H1 (cell line): ENCODE measurements at regions not wholly inside any gene's neighbourhood (a gene's known extent, or its start where the extent isn't known, plus 50 kb on each side); places are given as distances from the start of the nearest gene placed in this dataset.

Experiments
- CTCF ChIA-PET: fragments of 300-600 bp; sonication (Branson Sonifier 250); formaldehyde crosslinking; loops from one replicate; lab custom pipeline; 2021; ENCODE audit not compliant: partially characterized antibody; lab: Charles Lee
- POLR2A ChIA-PET: fragments of 300-600 bp; sonication (Branson Sonifier 250); formaldehyde crosslinking; loops from one replicate; lab custom pipeline; 2021; ENCODE audit warnings: inconsistent platforms; ENCODE audit not compliant: partially characterized antibody; lab: Charles Lee
- DNase-seq, 2 experiments: peaks; one replicate each; pipeline versions ENCODE4 v3.0.0 to v3.0.0-alpha.2; 2010 to 2022; ENCODE audit warnings: low spot score in 2 of 2, low read depth in 1 of 2, mixed read lengths in 1 of 2
- FAIRE-seq: peaks from 2 replicates; lab custom pipeline; 2011; peaks lifted over from hg19 to GRCh38; lab: Jason Lieb, UNC
- H2AFZ ChIP-seq: 2 replicates; pipeline ENCODE4 v1.8.1; 2012; ENCODE audit warnings: low read length, inconsistent platforms
- H2AK5ac ChIP-seq: 2 replicates; pipeline ENCODE4 v1.6.1; 2013; ENCODE audit warnings: low read depth, low read length
- H2BK120ac ChIP-seq: replicated peaks from 2 replicates; pipeline ENCODE3; 2013; ENCODE audit warnings: low read depth, low read length, inconsistent platforms
- H2BK12ac ChIP-seq: 2 replicates; pipeline ENCODE4 v1.6.1; 2013; ENCODE audit warnings: low read depth, low read length
- H2BK15ac ChIP-seq: 2 replicates; pipeline ENCODE4 v1.6.1; 2013; ENCODE audit warnings: low read length
- H2BK20ac ChIP-seq: 2 replicates; pipeline ENCODE4 v1.6.1; 2013; ENCODE audit warnings: low read length
- H2BK5ac ChIP-seq: 2 replicates; pipeline ENCODE4 v1.6.1; 2013; ENCODE audit warnings: low read depth, low read length
- H3K14ac ChIP-seq: 2 replicates; pipeline ENCODE4 v1.6.1; 2013; ENCODE audit warnings: inconsistent platforms; ENCODE audit not compliant: insufficient read length
- H3K18ac ChIP-seq: 2 replicates; pipeline ENCODE4 v1.6.1; 2013; ENCODE audit warnings: low read length; ENCODE audit errors: extremely low read depth
- H3K23ac ChIP-seq: 2 replicates; pipeline ENCODE4 v1.6.1; 2013; ENCODE audit warnings: inconsistent platforms; ENCODE audit not compliant: insufficient read length
- H3K23me2 ChIP-seq: 2 replicates; pipeline ENCODE4 v1.6.1; 2013; ENCODE audit warnings: low read depth, low read length
- H3K27ac ChIP-seq: 2 replicates; pipeline ENCODE4 v1.6.1; 2011; ENCODE audit warnings: low read depth, low read length, inconsistent platforms
- H3K27me3 ChIP-seq, 4 experiments: replicated peaks in 1 of 4; 1 replicate in 1 of 4; 2 replicates in 3 of 4; pipeline versions ENCODE4 v1.6.1 to v1.8.1; 2011 to 2013; ENCODE audit warnings: low read length in 3 of 4, mild to moderate bottlenecking in 3 of 4, inconsistent platforms in 2 of 4, mixed read lengths in 2 of 4, moderate library complexity in 1 of 4; ENCODE audit not compliant: control insufficient read depth in 3 of 4, insufficient read depth in 3 of 4; ENCODE audit errors: extremely low read depth in 1 of 4
- H3K36me3 ChIP-seq, 4 experiments: 2 replicates each; pipeline versions ENCODE4 v1.6.1 to v1.8.1; 2011 to 2013; ENCODE audit warnings: mild to moderate bottlenecking in 4 of 4, low read length in 3 of 4, moderate library complexity in 2 of 4, control low read depth in 1 of 4, inconsistent platforms in 1 of 4; ENCODE audit not compliant: insufficient read depth in 4 of 4, control insufficient read depth in 2 of 4
- H3K4ac ChIP-seq: replicated peaks from 2 replicates; pipeline ENCODE3; 2013; ENCODE audit warnings: low read length, low read depth, mixed read lengths, inconsistent platforms; ENCODE audit not compliant: insufficient read length
- H3K4me1 ChIP-seq, 4 experiments: replicated peaks in 1 of 4; 1 replicate in 1 of 4; 2 replicates in 3 of 4; pipeline versions ENCODE4 v1.6.1 to v1.8.1; 2011 to 2013; ENCODE audit warnings: low read length in 3 of 4, inconsistent platforms in 2 of 4, mixed read lengths in 1 of 4; ENCODE audit not compliant: insufficient read depth in 4 of 4, control insufficient read depth in 3 of 4
- H3K4me2 ChIP-seq, 2 experiments: 2 replicates each; pipeline versions ENCODE4 v1.6.1 to v1.8.1; 2011 to 2013; ENCODE audit warnings: low read depth in 2 of 2, low read length in 2 of 2, control low read depth in 1 of 2, inconsistent platforms in 1 of 2, mild to moderate bottlenecking in 1 of 2; ENCODE audit not compliant: insufficient read depth in 1 of 2
- H3K4me3 ChIP-seq, 4 experiments: fragments of 200-600, 300-600 bp in 1 of 4; sonication (generic), shearing (Covaris generic), sonication (Bioruptor Twin) in 1 of 4; 2 replicates each; pipeline versions ENCODE4 v1.5.1 to v1.8.1; 2011 to 2016; ENCODE audit warnings: low read length in 4 of 4, low read depth in 3 of 4, control low read depth in 2 of 4, inconsistent platforms in 2 of 4, mild to moderate bottlenecking in 2 of 4, mixed read lengths in 1 of 4, moderate library complexity in 1 of 4; ENCODE audit not compliant: insufficient read depth in 2 of 4; ENCODE audit errors: extremely low read depth in 1 of 4
- H3K56ac ChIP-seq: replicated peaks from 2 replicates; pipeline ENCODE3; 2013; ENCODE audit warnings: low read depth, mild to moderate bottlenecking, mixed read lengths, low read length, inconsistent platforms; ENCODE audit not compliant: insufficient read length
- H3K79me1 ChIP-seq: 2 replicates; pipeline ENCODE4 v1.6.1; 2013; ENCODE audit warnings: low read depth, low read length, control low read depth
- H3K79me2 ChIP-seq, 2 experiments: 2 replicates each; pipeline versions ENCODE4 v1.6.1 to v1.8.1; 2012 to 2013; ENCODE audit warnings: low read length in 2 of 2, mild to moderate bottlenecking in 2 of 2, inconsistent platforms in 1 of 2; ENCODE audit not compliant: insufficient read depth in 2 of 2, control insufficient read depth in 1 of 2
- H3K9ac ChIP-seq, 4 experiments: replicated peaks in 1 of 4; 1 replicate in 1 of 4; 2 replicates in 3 of 4; pipeline versions ENCODE4 v1.6.1 to v1.8.1; 2011 to 2013; ENCODE audit warnings: low read depth in 3 of 4, low read length in 3 of 4, control low read depth in 2 of 4, mild to moderate bottlenecking in 2 of 4, moderate library complexity in 2 of 4, inconsistent platforms in 1 of 4; ENCODE audit errors: extremely low read depth in 1 of 4
- H3K9me3 ChIP-seq, 2 experiments: 2 replicates each; pipeline versions ENCODE4 v1.6.1 to v1.8.1; 2012 to 2013; ENCODE audit warnings: mild to moderate bottlenecking in 2 of 2, moderate library complexity in 2 of 2, control low read depth in 1 of 2, inconsistent platforms in 1 of 2, low read depth in 1 of 2, low read length in 1 of 2, mixed read lengths in 1 of 2; ENCODE audit not compliant: insufficient read depth in 2 of 2
- H4K20me1 ChIP-seq, 2 experiments: replicated peaks in 1 of 2; 2 replicates each; pipeline versions ENCODE3 to v1.8.1; 2011 to 2013; ENCODE audit warnings: inconsistent platforms in 2 of 2, low read length in 2 of 2, mild to moderate bottlenecking in 1 of 2; ENCODE audit not compliant: insufficient read depth in 2 of 2, control insufficient read depth in 1 of 2
- H4K5ac ChIP-seq: 2 replicates; pipeline ENCODE4 v1.6.1; 2013; ENCODE audit warnings: low read length, low read depth, mixed read lengths, inconsistent platforms; ENCODE audit not compliant: insufficient read length
- H4K8ac ChIP-seq: 2 replicates; pipeline ENCODE4 v1.8.0; 2013; ENCODE audit warnings: mild to moderate bottlenecking, moderate library complexity, low read length, inconsistent platforms; ENCODE audit not compliant: insufficient read depth; ENCODE audit errors: extremely low read depth
- H4K91ac ChIP-seq: replicated peaks from 2 replicates; pipeline ENCODE3; 2013; ENCODE audit warnings: low read length, mixed read lengths, inconsistent platforms; ENCODE audit not compliant: insufficient read length
- CHD2 ChIP-seq: IDR thresholded peaks from 2 replicates; pipeline ENCODE4 v1.6.1; 2012; ENCODE audit warnings: low read length, improper control_type of control experiment
- HDAC2 ChIP-seq, 2 experiments: fragments of 300-600 bp in 1 of 2; sonication (generic) in 1 of 2; IDR thresholded peaks; 2 replicates each; pipeline ENCODE4 v1.6.1; 2011 to 2012; ENCODE audit warnings: low read depth in 2 of 2, low read length in 2 of 2, mild to moderate bottlenecking in 2 of 2, moderate library complexity in 2 of 2, borderline replicate concordance in 1 of 2, inconsistent platforms in 1 of 2
- JUN ChIP-seq: IDR thresholded peaks from 2 replicates; pipeline ENCODE4 v1.6.1; 2011; ENCODE audit warnings: low read depth, mild to moderate bottlenecking, improper control_type of control experiment, low read length
- POLR2A ChIP-seq, 2 experiments: IDR thresholded peaks; 1 replicate in 1 of 2; 2 replicates in 1 of 2; pipeline ENCODE4 v1.6.1; 2011; ENCODE audit warnings: low read depth in 2 of 2, low read length in 2 of 2, mild to moderate bottlenecking in 2 of 2; ENCODE audit errors: control extremely low read depth in 1 of 2
- TEAD4 ChIP-seq: IDR thresholded peaks from 2 replicates; pipeline ENCODE4 v1.6.1; 2012; ENCODE audit warnings: low read depth, low read length, inconsistent platforms, mixed read lengths
- WGBS, 2 experiments: shearing (Covaris generic) in 1 of 2; methylation state at CpG; one replicate each; pipeline versions ENCODE4 v1.1.6 to v1.1.7; 2013 to 2015; ENCODE audit warnings: low lambda C conversion rate in 2 of 2, mixed read lengths in 2 of 2, inconsistent platforms in 1 of 2, low coverage in 1 of 2, missing lambda C conversion rate in 1 of 2; ENCODE audit not compliant: insufficient replicate concordance in 2 of 2, insufficient coverage in 1 of 2, insufficient read length in 1 of 2; ENCODE audit errors: extremely low coverage in 1 of 2, missing lambda C conversion rate in 1 of 2; 5-methylcytosine and 5-hydroxymethylcytosine counted together

GRCh38 chr10:6944436-6944835, 364.4 kb upstream of the PRKCQ start (continued):
- TF ChIP-seq POLR2A (IDR thresholded peaks at IDR 0.05; ENCODE audit: control extremely low read depth in 1 of 2, low read depth in 2 of 2, low read length in 2 of 2), result no peak

GRCh38 chr10:6938384-6938783, 358.3 kb upstream of the PRKCQ start:
- Histone ChIP-seq H2BK15ac (no peak overlapping the region), H2BK20ac (no peak overlapping the region), H3K14ac (no peak overlapping the region), H3K27ac (no peak overlapping the region), H3K79me2 (no peaks in the 10 kb centered on the region), H4K91ac (no peak overlapping the region), H2BK12ac (no peak overlapping the region), H2AK5ac (no peak overlapping the region), H4K5ac (no peak overlapping the region), H2BK5ac (no peak overlapping the region), H3K4me3 (no peak overlapping the region), H3K36me3 (no peaks in the 10 kb centered on the region), H2AFZ (no peak overlapping the region), H3K23me2 (no peaks in the 10 kb centered on the region; the same call in 1 of the 2 replicates), H3K56ac (no peak overlapping the region), H3K23ac (no peak overlapping the region), H3K9me3 (peaks cover 3 to 9% of the 10 kb centered on the region in 2 experiments; a peak in 2 of 4 replicates), H4K20me1 (no peaks in the 10 kb centered on the region), H3K27me3 (no peaks in the 10 kb centered on the region), H3K4me1 (peaks cover 0 to 4% (median 4%) of the 10 kb centered on the region in 4 experiments; a peak in 2 of 7 replicates), H4K8ac (no peak overlapping the region), H3K18ac (no peak overlapping the region), H3K9ac (no peak overlapping the region), H3K79me1 (no peaks in the 10 kb centered on the region), H3K4ac (no peak overlapping the region), H3K4me2 (no peak overlapping the region), H2BK120ac (no peak overlapping the region)
- TF ChIP-seq TEAD4, result no peak
- TF ChIP-seq CHD2, result no peak
- TF ChIP-seq HDAC2 (IDR thresholded peaks at IDR 0.05; ENCODE audit: borderline replicate concordance in 1 of 2, low read depth in 2 of 2, low read length in 2 of 2), result no peak
- TF ChIP-seq JUN, result no peak
- DNase-seq (no peak), FAIRE-seq (no peak)
- 92% methylated on average over 5 of the region's 5 CpGs; no CpG with 5 or more reads in 1 of the 2 experiments for WGBS, 2 experiments
- ChIA-PET POLR2A (no interaction called here), CTCF (interaction anchor here (0.6 to 1.7 kb wide), 4 partner anchors 17 to 1527 kb away, joined by 3 read pairs; no protein-coding TSS in a partner anchor)
